SK-N-SH (cell line): ENCODE measurements at regions not wholly inside any gene's neighbourhood (a gene's known extent, or its start where the extent isn't known, plus 50 kb on each side); places are given as distances from the start of the nearest gene placed in this dataset.

Experiments
- CTCF ChIA-PET: fragments of 300-600, 350-600 bp; formaldehyde crosslinking; extraction: SDS; loops from one replicate; lab custom pipeline; 2021; lab: Yijun Ruan, JAX
- POLR2A ChIA-PET: fragments of 350-600 bp; sonication (Branson Sonifier 250); formaldehyde crosslinking; extraction: SDS; loops from one replicate; lab custom pipeline; 2020; ENCODE audit warnings: antibody characterized with exemption, inconsistent platforms; lab: Yijun Ruan, JAX
- DNase-seq: peaks from one replicate; pipeline ENCODE4 v3.0.0; 2012
- H2AFZ ChIP-seq: fragments of 200-600 bp; sonication (generic); 2 replicates; pipeline ENCODE4 v1.8.1; 2016; ENCODE audit warnings: antibody characterized with exemption, mild to moderate bottlenecking, low read depth
- H3F3A ChIP-seq: fragments of 200-600 bp; sonication (generic); replicated peaks from 2 replicates; pipeline ENCODE3; 2016; ENCODE audit warnings: antibody characterized with exemption, mild to moderate bottlenecking; ENCODE audit not compliant: insufficient read depth
- H3K27ac ChIP-seq, 2 experiments: fragments of 200-500 bp in 1 of 2; fragments of 200-600 bp in 1 of 2; sonication (Bioruptor generic) in 1 of 2; sonication (generic), shearing (Covaris generic) in 1 of 2; 2 replicates each; pipeline versions ENCODE4 v1.5.1 to v1.6.1; 2014 to 2016; ENCODE audit warnings: low read depth in 2 of 2, inconsistent platforms in 1 of 2, low read length in 1 of 2, mild to moderate bottlenecking in 1 of 2, mixed read lengths in 1 of 2
- H3K27me3 ChIP-seq: fragments of 200-600 bp; sonication (generic), shearing (Covaris generic); 2 replicates; pipeline ENCODE4 v1.6.1; 2016; ENCODE audit warnings: mixed run types; ENCODE audit not compliant: insufficient read depth
- H3K36me3 ChIP-seq, 2 experiments: fragments of 200-500 bp in 1 of 2; fragments of 200-600 bp in 1 of 2; sonication (Bioruptor generic) in 1 of 2; sonication (generic) in 1 of 2; replicated peaks in 1 of 2; 2 replicates each; pipeline versions ENCODE3 to v1.5.1; 2014 to 2016; ENCODE audit warnings: low read length in 1 of 2, mild to moderate bottlenecking in 1 of 2; ENCODE audit not compliant: insufficient read depth in 2 of 2, control insufficient read depth in 1 of 2
- H3K4me1 ChIP-seq, 2 experiments: fragments of 200-500 bp in 1 of 2; fragments of 200-600 bp in 1 of 2; sonication (Bioruptor generic) in 1 of 2; sonication (generic), shearing (Covaris generic) in 1 of 2; 2 replicates each; pipeline versions ENCODE4 v1.5.1 to v1.6.1; 2014 to 2016; ENCODE audit warnings: low read depth in 1 of 2, low read length in 1 of 2, mixed run types in 1 of 2; ENCODE audit not compliant: insufficient read depth in 2 of 2, control insufficient read depth in 1 of 2
- H3K4me2 ChIP-seq: fragments of 200-600 bp; sonication (generic), shearing (Covaris generic); 2 replicates; pipeline ENCODE4 v1.6.1; 2017; ENCODE audit warnings: mixed run types
- H3K4me3 ChIP-seq, 2 experiments: fragments of 200-500 bp in 1 of 2; fragments of 200-600 bp in 1 of 2; sonication (Bioruptor generic) in 1 of 2; sonication (generic), shearing (Covaris generic) in 1 of 2; 2 replicates each; pipeline versions ENCODE4 v1.5.1 to v1.8.1; 2014 to 2016; ENCODE audit warnings: low read depth in 2 of 2, inconsistent platforms in 1 of 2, low read length in 1 of 2, mild to moderate bottlenecking in 1 of 2, mixed read lengths in 1 of 2, moderate library complexity in 1 of 2
- H3K79me2 ChIP-seq: fragments of 200-600 bp; sonication (generic); 2 replicates; pipeline ENCODE4 v1.8.1; 2017; ENCODE audit warnings: mild to moderate bottlenecking; ENCODE audit not compliant: insufficient read depth
- H3K9ac ChIP-seq: fragments of 200-600 bp; sonication (generic); 2 replicates; pipeline ENCODE4 v1.6.1; 2017; ENCODE audit warnings: mixed run types
- H3K9me2 ChIP-seq: fragments of 200-600 bp; sonication (generic); 2 replicates; pipeline ENCODE4 v1.6.1; 2017; ENCODE audit warnings: mixed run types
- H3K9me3 ChIP-seq: fragments of 200-600 bp; sonication (generic); 2 replicates; pipeline ENCODE4 v1.6.1; 2017; ENCODE audit warnings: mixed run types, mild to moderate bottlenecking, moderate library complexity
- H4K20me1 ChIP-seq: fragments of 200-600 bp; sonication (generic); 2 replicates; pipeline ENCODE4 v1.6.1; 2017; ENCODE audit warnings: mild to moderate bottlenecking, mixed run types; ENCODE audit not compliant: insufficient read depth
- GATA2 ChIP-seq: sonication (generic); formaldehyde crosslinking; IDR thresholded peaks from 2 replicates; pipeline ENCODE4 v1.5.0; 2020; ENCODE audit warnings: mild to moderate bottlenecking, missing genetic modification reagents
- IRF3 ChIP-seq: fragments of 150-350 bp; IDR thresholded peaks from 2 replicates; pipeline ENCODE4 v1.6.1; 2016; ENCODE audit warnings: mild to moderate bottlenecking, low read depth, low read length
- POLR2AphosphoS5 ChIP-seq: IDR thresholded peaks from 2 replicates; pipeline ENCODE4 v1.6.1; 2012; ENCODE audit warnings: low read depth, low read length
- RCOR1 ChIP-seq: fragments of 150-350 bp; IDR thresholded peaks from 2 replicates; pipeline ENCODE4 v1.6.1; 2017; ENCODE audit warnings: antibody characterized with exemption, low read length
- REST ChIP-seq: IDR thresholded peaks from 2 replicates; pipeline ENCODE4 v1.6.1; 2012; ENCODE audit warnings: mild to moderate bottlenecking, low read depth, low read length, moderate library complexity
- RFX5 ChIP-seq: IDR thresholded peaks from 2 replicates; pipeline ENCODE4 v1.6.1; 2012; ENCODE audit warnings: mild to moderate bottlenecking, improper control_type of control experiment, low read length
- TCF12 ChIP-seq: IDR thresholded peaks from 2 replicates; pipeline ENCODE4 v1.4.0; 2012
- USF2 ChIP-seq: fragments of 150-350 bp; IDR thresholded peaks from 2 replicates; pipeline ENCODE4 v1.6.1; 2017; ENCODE audit warnings: antibody characterized with exemption, low read length, low read depth, borderline replicate concordance
- WGBS: methylation state at CpG from one replicate; pipeline ENCODE4 v1.1.6; 2017; ENCODE audit warnings: low lambda C conversion rate; 5-methylcytosine and 5-hydroxymethylcytosine counted together
- TF ChIP-seq, protein P1 (sequence below): IDR thresholded peaks from 2 replicates; pipeline ENCODE4 v1.4.0; 2012; ENCODE audit warnings: low read depth, borderline replicate concordance
- TF ChIP-seq, protein P2 (sequence below): fragments of 200-600 bp; sonication (generic); IDR thresholded peaks from 2 replicates; pipeline ENCODE4 v1.6.1; 2017; ENCODE audit warnings: antibody characterized with exemption, mild to moderate bottlenecking, moderate library complexity

GRCh38 chr1:64356636-64357256, 113.2 kb upstream of the CACHD1 start:
- Histone ChIP-seq H3K36me3 (no peaks in the 10 kb centered on the region), H3K27me3 (no peaks in the 10 kb centered on the region), H3K4me2 (no peak overlapping the region), H3K9me3 (no peaks in the 10 kb centered on the region), H3K4me1 (no peaks in the 10 kb centered on the region), H3K79me2 (no peaks in the 10 kb centered on the region), H3K9ac (no peak overlapping the region), H3K9me2 (no peaks in the 10 kb centered on the region), H4K20me1 (no peaks in the 10 kb centered on the region), H3K27ac (no peak overlapping the region), H3K4me3 (no peak overlapping the region), H3F3A (no peaks in the 10 kb centered on the region), H2AFZ (no peak overlapping the region)
- CTCF ChIA-PET: no interaction called here
- TF ChIP-seq USF2: no peak
- no peak for TF ChIP-seq GATA2 (CRISPR knock-in tag)
- TF ChIP-seq, protein P1, sequence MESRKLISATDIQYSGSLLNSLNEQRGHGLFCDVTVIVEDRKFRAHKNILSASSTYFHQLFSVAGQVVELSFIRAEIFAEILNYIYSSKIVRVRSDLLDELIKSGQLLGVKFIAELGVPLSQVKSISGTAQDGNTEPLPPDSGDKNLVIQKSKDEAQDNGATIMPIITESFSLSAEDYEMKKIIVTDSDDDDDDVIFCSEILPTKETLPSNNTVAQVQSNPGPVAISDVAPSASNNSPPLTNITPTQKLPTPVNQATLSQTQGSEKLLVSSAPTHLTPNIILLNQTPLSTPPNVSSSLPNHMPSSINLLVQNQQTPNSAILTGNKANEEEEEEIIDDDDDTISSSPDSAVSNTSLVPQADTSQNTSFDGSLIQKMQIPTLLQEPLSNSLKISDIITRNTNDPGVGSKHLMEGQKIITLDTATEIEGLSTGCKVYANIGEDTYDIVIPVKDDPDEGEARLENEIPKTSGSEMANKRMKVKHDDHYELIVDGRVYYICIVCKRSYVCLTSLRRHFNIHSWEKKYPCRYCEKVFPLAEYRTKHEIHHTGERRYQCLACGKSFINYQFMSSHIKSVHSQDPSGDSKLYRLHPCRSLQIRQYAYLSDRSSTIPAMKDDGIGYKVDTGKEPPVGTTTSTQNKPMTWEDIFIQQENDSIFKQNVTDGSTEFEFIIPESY: no peak
- TF ChIP-seq IRF3: no peak
- TF ChIP-seq TCF12: no peak
- TF ChIP-seq, protein P2, sequence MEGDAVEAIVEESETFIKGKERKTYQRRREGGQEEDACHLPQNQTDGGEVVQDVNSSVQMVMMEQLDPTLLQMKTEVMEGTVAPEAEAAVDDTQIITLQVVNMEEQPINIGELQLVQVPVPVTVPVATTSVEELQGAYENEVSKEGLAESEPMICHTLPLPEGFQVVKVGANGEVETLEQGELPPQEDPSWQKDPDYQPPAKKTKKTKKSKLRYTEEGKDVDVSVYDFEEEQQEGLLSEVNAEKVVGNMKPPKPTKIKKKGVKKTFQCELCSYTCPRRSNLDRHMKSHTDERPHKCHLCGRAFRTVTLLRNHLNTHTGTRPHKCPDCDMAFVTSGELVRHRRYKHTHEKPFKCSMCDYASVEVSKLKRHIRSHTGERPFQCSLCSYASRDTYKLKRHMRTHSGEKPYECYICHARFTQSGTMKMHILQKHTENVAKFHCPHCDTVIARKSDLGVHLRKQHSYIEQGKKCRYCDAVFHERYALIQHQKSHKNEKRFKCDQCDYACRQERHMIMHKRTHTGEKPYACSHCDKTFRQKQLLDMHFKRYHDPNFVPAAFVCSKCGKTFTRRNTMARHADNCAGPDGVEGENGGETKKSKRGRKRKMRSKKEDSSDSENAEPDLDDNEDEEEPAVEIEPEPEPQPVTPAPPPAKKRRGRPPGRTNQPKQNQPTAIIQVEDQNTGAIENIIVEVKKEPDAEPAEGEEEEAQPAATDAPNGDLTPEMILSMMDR: no peak
- TF ChIP-seq REST: no peak
- no peak for TF ChIP-seq RCOR1
- no peak for TF ChIP-seq POLR2AphosphoS5
- no peak for TF ChIP-seq RFX5
- 75% methylated on average over 8 of the region's 15 CpGs for WGBS
- no peak for DNase-seq
- POLR2A ChIA-PET: no interaction called here
